GM21367 (cell line): ENCODE measurements at regions not wholly inside any gene's neighbourhood (a gene's known extent, or its start where the extent isn't known, plus 50 kb on each side); places are given as distances from the start of the nearest gene placed in this dataset.

Experiments
- ATAC-seq: cut with Tn5 transposase; IDR thresholded peaks from one replicate; pipeline ENCODE4 v1.9.1; 2021; ENCODE audit not compliant: unreplicated experiment

GRCh38 chr3:170784406-170784805 is 85.6 kb downstream of the RPL22L1 start:
- ATAC-seq: no peak

DNA sequence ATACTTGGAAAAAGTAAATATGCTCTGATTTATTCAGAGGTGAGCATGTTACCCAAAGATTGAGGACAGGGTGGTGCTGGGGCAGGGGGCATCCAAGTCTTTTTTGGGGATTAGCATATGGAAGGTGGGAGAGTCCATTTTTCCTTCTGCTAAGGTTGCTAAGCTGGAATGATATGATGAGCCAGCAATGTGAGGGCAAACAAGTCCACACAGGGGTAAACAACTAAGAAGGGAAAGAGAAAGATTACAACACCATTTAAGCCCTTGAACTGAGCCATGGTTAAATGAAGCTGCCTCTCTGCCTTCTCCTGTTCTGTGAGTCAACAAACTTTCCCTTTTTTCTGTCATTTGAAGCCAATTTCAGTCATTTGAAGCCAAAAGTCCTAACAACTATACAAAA is 89.0 kb downstream of the RPL22L1 start:
- no peak for ATAC-seq

DNA sequence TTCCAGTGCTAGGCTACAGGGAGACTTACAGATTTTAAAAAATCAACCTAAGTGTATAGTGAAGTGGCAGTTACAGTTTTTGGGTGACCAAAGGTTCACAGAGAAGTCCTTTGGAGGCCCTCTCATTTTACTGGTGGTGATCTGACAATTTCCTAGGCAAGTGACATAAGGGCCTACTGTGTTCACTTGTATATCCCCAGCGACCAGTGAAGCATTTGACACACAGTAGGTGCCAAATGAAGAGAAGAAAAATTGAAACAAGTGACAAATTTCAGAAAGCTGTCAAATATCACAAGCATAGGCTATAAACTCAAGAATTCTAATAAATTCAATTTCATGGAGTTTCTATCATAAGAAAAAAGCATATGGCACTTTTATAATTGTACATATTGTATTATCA is 89.5 kb downstream of the RPL22L1 start:
- no peak for ATAC-seq

DNA sequence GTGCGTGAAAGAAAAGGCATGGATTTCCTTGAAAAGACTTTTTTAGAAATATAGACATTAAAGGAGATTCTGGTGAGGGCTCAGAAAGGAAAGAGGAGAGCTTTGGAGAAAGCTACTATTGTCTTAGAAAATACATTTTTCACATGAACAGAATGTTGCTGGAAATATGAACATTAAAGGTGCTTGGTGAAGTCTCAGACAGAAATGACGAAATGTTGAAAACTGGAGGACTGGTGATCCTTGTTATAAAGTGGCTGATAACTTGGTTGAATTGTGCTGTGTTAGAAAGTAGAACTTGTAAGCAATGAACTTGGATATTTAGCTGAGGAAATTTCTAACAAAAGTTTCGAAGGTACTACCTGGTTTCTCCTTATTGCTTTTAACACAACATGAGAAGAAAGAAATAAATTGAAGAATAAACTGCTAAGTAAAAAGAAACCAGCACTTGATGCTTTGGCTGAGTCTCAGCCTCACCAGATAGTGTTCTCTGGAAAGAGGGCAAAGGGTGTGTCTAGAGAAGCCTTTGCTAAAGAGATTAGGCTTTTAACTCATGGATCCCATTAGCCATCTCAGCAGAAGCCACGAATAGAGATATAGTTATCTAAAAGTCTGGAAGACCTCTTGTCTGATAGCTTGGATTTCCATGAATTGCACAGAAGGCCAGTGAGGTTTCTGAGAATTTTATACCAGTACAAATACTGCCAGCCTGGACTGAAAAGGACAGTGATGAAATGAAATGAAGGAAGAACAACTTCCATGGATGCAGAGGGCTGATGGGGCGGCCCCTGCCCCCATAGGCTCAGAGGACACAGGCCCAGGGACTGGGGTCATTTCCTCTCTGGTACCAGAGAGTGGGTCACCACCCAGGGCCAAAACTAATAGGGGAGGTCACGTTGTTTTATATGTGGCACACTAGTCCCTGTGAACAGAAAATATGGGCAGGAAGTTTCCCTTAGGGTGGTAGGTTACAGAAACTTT is 91.5 kb downstream of the RPL22L1 start:
- ATAC-seq: no peak

GRCh38 chr3:170777564-170777926 is 92.5 kb downstream of the RPL22L1 start:
- no peak for ATAC-seq

- no peak for ATAC-seq
Measured at GRCh38 chr3:170776887-170777563, 93.0 kb downstream of the RPL22L1 start.

DNA sequence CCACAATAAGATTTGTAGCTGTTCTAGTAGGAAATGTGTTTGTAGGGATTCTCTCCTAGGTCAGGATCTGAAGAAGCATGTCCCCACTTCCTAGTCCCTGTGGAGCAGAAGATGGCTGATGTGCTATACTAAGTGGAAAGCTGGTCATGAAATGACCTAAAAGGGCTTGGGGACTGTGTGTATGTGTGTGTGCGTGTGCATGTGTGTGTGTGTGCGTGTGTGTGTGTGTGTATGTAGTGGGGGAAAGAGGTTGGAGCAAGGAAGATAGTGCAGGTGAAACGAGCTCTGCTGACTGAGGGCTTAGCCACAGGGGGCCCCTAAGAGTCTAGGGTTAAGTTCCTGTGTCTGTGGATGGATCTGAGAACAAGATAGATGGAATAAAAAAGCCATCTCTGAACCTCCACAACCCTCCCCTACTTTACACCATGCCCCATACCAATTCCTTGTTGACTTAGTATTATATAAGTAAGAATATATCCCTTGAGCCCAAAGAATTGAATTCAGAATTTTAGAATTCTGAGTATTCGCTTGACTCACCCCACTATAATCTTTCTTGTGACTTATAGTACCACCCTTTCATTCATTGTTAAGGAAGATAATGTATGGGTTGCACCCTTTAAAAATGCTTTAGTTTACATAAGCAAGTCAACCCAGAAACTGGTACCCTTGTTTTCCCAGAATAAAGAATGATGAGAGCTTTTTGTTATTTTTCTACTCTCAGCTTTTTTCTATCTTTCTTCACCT is 96.1 kb downstream of the RPL22L1 start:
- no peak for ATAC-seq

DNA sequence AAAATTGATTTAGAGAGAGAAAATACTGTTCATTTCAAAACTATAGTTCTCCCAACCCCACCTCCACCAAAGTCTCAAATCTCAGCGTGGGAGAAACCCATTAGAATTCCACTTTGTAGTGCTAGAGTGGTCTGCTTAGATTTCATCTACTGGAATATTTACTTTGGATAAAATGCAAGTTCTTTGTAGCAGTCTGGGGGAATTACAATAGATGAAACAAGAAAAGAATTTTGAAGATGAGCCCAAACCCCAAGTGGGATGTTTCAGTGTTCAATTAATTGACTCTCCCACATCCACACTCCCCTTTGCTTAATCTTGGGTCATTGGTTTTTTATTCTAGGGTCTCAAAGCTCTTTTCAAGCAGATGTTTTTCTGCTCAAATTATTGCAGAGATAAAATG is 97.8 kb downstream of the RPL22L1 start:
- no peak for ATAC-seq

DNA sequence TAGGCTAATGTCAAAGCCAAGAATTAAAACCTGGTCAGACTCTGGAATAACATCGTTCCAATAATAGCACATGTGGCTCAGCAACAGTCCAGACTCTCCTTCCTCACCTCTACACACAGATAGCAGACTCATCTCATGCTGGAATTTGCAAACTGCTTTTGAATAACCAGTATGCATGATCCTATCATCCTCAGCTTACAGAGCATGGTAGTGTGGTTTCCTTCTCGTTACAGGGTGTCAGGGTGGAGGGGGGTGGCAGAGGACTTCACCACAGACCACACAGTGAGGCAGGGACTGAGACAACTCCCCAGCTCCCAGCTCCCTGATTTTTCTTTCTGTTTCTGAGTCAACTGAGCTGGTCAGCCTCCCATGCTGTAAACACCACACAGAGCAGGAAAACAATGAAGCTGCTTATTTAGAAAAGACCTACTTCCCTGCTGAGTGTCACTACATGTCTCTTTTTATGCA is 101.6 kb downstream of the RPL22L1 start:
- ATAC-seq: no peak

DNA sequence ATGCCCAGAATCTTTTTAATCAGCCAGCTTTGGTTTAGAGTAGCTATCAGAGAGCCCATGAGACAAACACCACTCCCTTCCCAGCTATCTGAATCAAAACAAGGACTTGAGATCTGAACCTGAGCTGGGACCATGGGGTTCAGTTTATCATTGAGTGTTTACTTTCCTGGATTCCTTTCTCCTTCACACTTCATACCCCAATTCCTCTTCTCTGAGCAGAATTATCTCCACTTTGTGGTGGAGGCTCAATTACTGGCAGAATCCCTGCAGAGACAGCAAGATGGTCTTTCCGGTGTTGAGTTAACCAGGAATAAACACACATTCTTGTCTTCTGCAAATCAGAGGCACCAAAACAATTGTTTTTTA is 102.4 kb downstream of the RPL22L1 start:
- no peak for ATAC-seq

GRCh38 chr3:170766823-170767575 is 103.0 kb downstream of the RPL22L1 start:
- ATAC-seq: no peak

DNA sequence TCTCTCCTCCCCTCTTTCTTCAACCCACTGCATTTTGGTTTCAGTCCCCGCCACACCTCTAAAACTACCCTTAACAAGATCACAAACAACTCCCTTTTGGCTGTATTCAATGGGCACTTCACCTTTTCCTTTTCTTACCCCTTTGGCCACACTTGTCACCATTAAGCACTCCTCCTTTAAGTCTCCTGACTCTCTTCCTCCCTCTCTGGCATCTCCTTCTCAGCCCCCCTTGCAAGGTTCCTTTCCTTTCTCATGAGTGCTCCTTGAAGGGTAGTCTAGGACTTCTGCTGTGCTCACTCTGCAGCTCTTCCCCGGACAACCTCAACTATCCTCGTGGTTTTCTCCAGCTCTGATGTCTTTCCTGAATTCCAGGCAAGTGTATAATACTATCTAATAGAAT is 103.7 kb downstream of the RPL22L1 start:
- no peak for ATAC-seq

DNA sequence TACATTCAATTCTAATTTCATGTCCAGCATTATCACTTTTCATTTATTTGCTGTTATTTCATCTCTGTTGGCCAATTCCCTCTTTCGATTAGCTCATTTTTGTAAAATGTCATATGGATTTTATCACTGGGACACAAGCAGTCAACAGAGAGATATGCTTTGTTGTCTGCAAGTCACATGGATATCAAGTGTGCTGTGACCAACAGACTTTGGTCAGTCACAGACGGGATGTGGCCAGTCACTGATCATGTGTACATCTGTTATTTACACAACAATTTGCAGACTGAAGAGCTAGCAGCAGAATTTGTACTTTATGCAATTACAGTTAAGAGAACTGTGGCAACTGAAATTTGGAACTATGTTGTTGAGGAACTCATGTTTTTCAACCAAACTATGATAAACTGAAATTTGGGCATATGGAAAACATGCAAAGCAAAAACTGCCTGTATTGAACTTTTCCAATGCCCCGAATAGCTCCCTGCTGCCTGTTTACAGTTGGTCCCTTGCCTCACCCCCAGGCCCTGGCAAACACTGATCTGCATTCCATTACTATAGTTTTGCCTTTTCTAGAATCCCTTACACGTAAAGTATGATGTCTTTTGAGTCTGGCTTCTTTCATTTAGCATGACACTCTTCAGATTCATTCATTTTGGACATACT is 104.4 kb downstream of the RPL22L1 start:
- ATAC-seq: no peak

GRCh38 chr3:170764017-170764416 is 106.0 kb downstream of the RPL22L1 start:
- no peak for ATAC-seq

- ATAC-seq: no peak
Measured at GRCh38 chr3:170762064-170762463, 107.9 kb downstream of the RPL22L1 start.

- ATAC-seq: no peak
Measured at GRCh38 chr3:170761103-170761502, 108.9 kb downstream of the RPL22L1 start.

DNA sequence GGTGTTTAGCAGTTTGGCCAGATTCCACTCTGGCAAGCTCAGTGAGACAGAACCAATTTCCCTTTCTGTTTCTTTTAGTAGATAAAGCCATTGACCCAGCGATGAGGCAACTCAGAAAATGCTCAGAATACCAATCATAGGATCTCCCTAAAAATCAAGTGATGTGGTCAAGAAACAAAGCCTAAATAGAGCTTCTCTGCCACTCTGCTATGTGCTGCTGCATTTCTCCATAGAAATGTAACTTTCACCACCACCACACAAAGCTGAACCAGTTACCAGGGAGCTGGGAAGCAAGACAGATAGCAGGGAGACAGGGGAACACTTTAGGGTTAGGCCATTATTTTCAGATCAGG is 109.8 kb downstream of the RPL22L1 start:
- ATAC-seq: no peak

DNA sequence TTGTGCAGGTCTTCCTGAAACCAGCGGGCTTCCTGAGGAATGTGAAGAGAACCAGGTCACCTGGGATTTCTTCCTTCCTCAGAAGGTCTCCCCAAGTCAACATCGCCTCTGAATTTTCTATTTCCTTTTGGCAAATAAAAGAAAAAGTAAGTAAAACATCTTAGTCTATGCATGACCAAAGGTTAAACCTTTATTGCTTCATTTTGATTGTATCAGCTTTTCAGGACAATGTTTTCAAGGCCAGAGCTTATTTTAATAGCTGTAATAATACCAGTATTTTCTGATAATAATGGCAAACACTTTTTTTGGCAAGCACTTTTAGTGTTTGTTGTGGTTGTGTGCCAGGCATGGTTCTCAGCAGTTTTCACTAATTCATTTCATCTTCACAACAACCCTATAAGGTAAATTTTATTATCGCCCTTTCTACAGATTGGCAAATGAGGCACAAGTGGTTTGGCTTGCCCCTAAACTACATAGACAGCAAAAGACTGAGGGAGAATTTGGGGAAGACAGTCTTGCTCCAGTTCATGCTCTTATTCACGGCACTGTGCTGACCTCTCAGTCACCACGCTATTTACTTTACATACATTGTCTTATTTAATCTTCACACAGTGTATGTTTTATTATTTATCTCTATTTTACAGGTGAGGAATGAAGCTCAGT is 110.4 kb downstream of the RPL22L1 start:
- no peak for ATAC-seq

GRCh38 chr3:170757038-170757437 is 113.0 kb downstream of the RPL22L1 start:
- no peak for ATAC-seq

- no peak for ATAC-seq
Measured at GRCh38 chr3:170754311-170754693, 115.7 kb downstream of the RPL22L1 start.
